HK-2 (cell line): ENCODE measurements at regions not wholly inside any gene's neighbourhood (a gene's known extent, or its start where the extent isn't known, plus 50 kb on each side); places are given as distances from the start of the nearest gene placed in this dataset.
"Not testable (repeated sequence)": the region's sequence is repeated elsewhere in the genome, so short reads cannot be mapped to it uniquely, and the experiment has no call there.

Source experiments
- DNase-seq: peaks from one replicate; pipeline ENCODE4 v3.0.0-alpha.2; 2018; ENCODE audit not compliant: unreplicated experiment

DNA sequence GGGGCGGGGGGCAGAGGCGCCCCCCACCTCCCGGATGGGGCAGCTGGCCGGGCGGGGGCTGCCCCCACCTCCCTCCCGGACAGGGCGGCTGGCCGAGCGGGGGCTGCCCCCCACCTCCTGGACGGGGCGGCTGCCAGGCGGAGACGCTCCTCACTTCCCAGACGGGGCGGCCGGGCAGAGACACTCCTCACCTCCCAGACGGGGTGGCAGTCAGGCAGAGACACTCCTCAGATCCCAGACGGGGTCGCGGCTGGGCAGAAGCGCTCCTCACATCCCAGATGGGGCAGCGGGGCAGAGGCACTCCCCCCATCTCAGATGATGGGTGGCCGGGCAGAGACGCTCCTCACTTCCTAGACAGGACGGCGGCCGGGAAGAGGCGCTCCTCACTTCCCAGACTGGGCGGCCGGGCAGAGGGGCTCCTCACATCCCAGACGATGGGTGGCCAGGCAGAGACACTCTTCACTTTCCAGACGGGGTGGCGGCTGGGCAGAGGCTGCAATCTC lies 240.1 kb downstream of the NPIPA7 start:
- not testable (repeated sequence) for DNase-seq

DNA sequence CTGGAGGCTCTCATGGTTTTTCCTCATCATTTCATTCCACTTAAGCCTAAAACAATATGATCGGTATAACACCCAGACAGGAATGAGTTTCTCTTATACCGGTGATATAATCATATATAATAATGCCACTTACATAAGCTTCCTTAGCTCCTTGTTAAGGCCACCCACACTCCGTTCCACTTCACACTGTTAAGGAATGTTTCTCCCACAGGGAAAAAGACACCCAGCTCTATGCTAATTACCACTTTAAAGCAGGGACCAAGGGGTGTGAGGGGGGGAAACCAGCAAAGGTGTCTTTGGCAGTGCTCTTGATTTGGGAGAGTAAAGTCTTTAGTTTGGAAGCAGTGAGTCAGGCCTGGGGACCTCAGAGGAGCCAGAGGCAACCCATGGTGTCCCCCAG lies 245.4 kb downstream of the NPIPA7 start:
- DNase-seq, result not testable (repeated sequence)

DNA sequence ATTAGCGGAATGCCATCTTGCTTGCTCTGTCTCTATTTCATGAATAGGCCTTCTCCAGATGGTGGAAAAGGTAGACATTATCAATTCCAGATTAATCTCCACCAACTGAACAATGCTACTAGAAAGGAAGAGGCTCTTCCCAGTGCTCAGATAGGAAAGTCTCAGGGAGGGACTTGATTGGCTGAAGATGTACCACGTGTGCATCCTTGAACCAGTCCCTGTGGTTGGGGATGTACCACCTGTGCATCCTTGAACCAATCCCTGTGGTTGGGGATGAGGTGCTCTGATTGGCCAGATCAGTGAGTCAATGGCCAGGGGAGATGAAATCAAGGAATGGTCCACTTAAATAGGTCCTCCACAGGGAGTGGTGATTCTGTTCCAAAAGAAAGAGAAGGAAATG lies 246.2 kb downstream of the NPIPA7 start:
- DNase-seq, result not testable (repeated sequence)

DNA sequence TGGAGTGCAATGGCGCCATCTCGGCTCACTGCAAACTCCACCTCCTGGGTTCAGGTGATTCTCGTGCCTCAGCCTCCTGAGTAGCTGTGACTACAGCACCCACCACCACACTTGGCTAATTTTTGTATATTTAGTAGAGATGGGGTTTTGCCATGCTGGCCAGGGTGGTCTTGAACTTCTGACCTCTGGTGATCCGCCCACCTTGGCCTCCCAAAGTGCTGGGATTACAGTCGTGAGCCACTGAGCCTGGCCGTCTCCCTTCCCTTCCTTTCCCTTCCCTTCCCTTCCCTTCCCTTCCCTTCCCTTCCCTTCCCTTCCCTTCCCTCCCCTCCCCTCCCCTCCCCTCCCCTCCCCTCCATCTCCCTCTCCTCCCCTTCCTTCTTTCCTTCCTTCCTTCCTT lies 248.9 kb downstream of the NPIPA7 start:
- not testable (repeated sequence) for DNase-seq

DNA sequence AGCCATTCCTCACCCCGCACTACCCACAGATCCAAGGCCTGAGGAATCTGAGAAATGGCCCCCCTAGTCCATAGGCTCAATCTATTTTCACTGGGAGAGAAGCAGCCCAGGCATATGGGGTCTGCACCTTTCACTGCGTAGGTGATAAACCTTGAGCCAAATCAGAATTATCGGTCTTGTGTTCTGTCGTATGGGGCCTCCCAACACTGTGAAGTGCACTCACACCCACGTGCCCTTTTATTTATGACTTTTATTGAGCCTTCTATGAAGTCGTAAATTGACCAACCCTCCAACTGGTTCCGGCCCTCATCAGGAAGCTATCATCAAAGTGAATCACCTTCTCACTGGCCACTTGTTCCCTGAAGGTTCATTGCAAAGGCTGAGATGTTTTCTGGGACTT lies 259.3 kb downstream of the NPIPA7 start:
- DNase-seq, result not testable (repeated sequence)

DNA sequence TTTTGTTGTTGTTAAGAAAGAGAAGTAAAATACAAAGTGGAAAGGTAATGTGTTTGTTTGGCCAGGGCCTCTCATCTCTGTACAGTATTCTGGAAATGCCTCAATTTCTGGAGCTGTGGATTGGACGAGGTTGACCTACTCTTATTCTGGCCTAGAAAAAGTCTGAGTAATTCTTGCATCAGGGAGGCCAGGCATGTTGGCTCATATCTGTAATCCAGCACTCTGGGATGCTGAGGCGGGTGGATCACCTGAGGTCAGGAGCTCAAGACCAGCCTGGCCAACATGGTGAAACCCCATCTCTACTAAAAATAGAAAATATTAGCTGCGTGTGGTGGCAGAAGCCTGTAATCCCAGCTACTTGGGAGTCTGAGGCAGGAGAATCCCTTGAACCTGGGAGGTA lies 259.8 kb downstream of the NPIPA7 start:
- not testable (repeated sequence) for DNase-seq

DNA sequence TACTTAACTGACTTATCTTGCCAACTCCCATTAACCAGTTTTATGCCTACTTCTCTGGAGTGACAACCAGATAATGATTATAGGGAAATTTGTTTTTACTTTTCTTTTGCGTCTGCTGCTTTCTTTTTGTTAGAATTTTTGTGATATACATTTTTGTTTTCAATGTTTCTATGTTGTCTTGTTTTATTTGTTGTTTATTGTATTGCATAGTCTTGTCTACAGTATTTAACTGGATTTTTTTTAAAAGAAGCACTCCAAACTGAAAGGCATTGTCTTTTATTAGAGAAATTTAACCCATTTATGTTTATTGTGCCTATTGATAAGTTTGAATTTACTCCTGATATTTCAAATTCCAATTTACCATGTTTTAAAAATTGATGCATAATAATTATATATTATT lies 264.9 kb downstream of the NPIPA7 start:
- not testable (repeated sequence) for DNase-seq

DNA sequence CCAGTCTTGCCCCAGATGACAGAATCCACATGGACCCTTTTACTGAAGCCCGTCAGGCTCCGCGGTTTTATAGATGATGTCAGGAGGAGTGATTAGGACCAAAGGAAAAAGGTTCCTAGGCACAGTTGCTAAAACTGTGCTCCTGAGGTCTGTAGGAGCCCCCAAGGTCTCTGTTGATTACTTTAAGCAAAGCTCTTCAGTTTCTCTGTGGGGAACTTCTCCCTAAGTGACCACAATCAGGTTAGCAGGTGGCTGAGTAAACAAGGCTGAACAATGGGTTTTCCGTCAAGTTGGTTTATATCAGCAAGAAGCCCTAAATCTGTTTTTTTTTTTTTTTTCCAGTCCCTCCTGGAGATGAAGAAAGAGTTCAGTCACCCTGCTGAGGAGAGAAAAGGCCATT lies 269.1 kb downstream of the NPIPA7 start:
- DNase-seq, result not testable (repeated sequence)

DNA sequence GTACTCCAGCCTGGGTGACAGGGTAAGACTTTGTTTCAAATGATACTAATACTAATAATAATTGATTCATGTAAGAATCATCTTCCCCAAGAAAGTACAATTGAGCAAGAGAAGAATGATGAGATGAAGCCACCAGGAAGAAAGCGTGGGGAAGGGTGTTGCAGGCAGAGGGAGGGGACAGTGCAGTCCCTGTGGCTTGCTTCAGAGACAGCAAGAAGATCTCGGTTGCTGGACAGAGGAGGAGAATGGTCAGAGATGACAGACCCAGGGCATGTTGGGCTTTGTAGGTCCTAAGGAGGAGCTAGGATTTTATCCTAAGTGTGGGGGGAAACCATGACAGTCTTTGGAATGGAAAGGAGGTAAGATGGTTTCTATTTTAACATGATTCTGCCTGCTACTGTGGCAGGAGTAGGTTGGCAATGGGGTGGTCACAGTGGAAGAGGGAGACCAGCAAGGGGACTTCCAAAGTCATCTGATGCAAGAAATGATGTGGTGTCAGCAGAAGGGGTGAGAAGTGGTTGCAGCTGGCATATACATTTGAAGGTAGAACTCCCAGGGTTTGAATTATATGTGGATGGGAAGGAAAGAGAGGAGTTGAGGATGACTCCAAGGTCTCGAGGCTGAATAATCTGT lies 293.4 kb downstream of the NPIPA7 start:
- not testable (repeated sequence) for DNase-seq

DNA sequence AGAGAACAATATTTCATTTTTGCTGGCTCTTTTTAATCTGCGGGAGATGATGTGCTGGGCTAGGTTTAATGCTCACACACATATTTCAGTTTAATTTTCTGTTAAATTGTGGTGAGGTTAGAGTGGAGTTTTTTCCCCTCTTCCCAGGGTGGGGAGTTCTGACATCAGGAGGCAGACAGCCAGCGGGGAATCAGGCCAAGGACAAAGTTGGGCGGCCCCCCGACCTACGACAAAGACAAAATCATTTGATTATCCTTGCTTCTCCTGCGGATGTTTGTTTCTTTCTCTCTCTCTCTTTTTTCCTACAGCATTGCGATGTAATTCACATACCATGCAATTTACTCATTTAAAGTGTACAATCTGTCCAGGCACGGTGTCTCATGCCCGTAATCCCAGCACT lies 295.9 kb downstream of the NPIPA7 start:
- not testable (repeated sequence) for DNase-seq

DNA sequence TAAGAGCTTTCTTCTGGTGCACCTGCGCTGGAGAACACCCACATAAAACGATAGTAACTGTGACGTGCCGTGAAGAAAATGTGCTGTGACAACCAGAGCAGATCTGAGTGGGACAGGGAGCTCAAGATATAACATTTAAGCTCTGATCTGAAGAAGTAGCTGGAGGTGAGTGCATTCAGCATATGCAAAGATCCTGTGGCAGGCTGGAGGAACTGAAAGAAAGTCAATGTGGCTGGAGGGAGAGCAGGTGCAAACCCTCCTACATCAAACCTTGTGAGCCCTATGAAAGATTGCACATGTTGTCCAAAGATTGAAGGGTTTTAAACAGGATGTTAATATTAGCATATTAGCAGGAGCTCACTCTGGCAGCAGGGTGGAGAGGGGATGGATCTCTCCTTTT lies 342.9 kb downstream of the NPIPA7 start:
- not testable (repeated sequence) for DNase-seq

DNA sequence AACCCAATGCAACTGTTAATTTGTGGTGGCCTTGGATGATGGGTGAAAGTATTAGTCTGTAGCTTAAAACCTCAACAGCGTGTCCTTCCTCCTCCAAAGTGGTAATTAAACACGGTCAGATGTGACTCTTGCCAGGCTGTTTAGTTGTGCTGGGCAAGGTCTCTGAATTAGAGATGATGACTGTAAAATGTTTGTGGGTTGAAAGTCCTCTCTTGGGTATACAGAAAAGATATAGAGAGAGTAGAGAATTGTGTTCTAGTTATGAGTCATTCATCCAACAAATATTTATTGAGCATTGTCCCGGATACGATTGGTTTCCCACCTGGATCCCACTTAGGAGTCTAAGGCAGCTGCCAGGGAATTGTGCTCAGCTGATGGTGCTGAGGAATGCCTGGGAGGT lies 343.7 kb downstream of the NPIPA7 start:
- DNase-seq, result not testable (repeated sequence)

DNA sequence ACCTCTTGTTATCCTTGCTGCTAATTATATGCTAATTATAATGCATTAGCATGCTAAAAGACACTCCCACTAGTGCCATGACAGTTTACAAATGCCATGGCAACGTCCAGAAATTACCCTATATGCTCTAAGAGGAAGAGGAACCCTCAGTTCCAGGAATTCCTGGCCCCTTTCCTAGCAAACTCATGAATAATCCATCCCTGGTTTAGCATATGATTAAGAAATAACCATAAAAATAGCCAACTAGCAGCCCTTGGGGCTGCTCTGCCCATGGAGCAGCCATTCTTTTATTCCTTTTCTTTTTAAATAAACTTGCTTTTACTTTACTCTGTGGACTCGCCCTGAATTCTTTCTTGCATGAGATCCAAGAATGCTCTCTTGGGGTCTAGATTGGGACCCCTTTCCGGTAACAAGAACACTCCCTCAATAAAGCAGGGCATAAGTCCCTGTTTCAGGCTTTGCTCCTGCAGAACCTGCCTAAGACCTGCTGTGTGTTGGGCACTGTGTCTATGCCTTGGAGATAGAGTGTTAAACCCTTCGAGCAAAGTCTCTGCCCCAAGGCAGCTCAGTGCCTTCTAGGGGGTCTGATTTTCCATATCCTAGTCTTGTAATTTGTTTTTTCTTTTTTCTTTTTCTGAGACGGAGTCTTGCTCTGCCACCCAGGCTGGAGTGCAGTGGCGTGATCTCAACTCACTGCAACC lies 345.0 kb downstream of the NPIPA7 start:
- not testable (repeated sequence) for DNase-seq

DNA sequence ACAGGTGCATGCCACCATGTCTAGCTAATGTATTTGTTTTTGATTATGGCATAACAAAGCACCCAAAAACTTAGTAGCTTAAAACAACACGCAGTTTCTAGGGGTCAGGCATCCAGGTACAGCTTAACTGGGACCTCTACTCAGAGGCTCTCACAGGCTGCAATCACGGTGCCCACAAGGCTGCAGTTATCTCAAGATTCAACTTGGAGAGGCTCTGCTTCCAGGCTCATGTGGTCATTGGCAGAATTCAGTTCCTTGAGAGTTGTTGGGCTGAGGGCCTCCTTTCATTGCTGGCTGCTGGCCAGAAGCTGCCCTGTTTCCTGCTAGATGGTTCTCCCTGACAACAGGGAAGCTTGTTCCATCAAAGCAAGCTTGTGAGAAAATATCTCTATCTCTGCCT lies 348.1 kb downstream of the NPIPA7 start:
- not testable (repeated sequence) for DNase-seq

DNA sequence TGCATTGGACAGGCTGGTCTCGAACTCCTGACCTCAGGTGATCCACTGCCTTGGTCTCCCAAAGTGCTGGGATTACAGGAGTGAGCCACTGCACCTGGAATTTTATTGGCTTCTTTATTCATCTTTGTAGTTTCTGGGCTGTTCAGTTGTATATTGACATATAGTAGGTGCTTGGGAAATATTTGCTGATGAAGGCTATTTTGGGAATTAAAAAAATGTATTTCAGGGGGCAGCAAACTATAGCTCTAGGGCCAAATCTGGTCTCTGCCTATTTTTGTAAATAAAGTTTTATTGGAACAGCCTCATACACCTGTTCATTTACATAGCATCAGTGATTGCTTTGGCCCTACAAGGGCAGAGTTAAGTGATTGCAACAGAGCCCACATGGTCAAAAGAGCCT lies 363.6 kb downstream of the NPIPA7 start:
- not testable (repeated sequence) for DNase-seq

DNA sequence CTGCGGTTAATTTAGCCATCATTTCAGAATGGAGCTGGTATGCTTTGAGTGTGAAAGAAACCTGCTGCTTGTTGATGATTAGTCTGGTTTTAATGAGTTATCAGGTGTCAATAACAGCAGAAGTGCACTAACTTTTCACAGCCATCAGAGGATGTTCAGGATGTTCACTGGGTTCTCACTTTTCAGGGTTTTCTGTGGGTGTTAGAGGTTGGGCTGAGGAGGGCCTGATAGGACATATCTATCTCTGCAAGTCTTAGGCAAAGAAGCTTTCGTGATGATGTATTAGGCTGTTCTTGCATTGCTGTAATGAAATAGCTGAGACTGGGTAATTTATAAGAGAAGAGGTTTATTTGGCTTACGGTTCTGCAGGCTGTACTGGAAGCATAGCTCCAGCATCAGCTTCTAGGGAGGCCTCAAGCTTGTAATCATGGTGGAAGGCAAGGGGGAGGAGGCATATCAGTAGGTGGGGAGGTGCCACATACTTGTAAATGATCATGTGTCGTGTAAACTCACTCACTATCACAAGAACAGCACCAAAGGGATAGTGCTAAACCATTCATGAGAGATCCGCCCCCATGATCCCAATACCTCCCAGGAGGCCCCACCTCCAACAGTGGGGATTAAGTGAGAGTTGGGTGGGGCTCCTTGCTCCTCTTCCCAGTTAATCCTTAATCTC lies 376.2 kb downstream of the NPIPA7 start:
- not testable (repeated sequence) for DNase-seq

DNA sequence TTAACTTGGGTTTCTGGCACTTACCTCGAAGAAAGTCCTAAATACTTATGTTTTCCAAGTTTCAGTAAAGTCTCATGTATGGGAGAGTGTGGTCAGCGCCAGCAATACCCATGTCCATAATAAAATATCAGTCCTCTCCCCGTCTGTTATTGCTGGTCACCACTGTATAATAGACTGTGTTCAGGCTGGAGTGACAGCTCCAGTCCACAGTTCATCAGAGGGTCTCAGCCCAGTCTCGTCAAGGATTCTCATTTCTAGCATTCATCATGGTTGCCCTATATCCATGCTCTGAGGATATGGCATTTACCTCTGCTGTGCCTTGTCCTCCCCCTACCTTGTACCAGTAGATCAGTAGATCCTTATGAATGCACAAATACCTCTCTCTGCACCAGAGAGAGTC lies 384.5 kb downstream of the NPIPA7 start:
- DNase-seq, result no peak

DNA sequence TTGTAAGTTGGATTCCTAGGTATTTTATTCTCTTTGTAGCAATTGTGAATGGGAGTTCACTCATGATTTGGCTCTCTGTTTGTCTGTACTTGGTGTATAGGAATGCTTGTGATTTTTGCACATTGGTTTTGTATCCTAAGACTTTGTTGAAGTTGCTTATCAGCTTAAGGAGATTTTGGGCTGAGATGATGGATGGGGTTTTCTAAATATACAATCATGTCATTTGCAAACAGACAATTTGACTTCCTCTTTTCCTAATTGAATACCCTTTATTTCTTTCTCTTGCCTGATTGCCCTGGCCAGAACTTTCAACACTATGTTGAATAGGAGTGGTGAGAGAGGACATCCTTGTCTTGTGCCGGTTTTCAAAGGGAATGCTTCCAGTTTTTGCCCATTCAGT lies 391.8 kb downstream of the NPIPA7 start:
- DNase-seq, result not testable (repeated sequence)

DNA sequence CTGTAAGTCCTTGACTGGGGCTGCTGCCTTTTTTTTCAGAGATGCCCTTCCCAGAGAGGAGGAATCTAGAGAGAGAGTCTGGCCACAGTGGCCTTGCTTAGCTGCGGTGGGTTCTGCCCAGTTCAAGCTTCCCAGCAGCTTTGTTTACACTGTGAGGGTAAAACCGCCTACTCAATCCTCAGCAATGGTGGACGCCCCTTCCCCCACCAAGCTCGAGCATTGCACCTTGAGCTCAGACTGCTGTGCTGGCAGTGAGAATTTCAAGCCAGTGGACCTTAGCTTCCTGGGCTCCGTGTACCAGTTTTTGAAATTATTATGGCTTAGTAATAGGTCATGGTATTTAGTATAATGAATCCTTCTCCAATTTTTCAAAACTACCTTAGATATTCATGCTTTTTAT lies 395.4 kb downstream of the NPIPA7 start:
- DNase-seq, result no peak

DNA sequence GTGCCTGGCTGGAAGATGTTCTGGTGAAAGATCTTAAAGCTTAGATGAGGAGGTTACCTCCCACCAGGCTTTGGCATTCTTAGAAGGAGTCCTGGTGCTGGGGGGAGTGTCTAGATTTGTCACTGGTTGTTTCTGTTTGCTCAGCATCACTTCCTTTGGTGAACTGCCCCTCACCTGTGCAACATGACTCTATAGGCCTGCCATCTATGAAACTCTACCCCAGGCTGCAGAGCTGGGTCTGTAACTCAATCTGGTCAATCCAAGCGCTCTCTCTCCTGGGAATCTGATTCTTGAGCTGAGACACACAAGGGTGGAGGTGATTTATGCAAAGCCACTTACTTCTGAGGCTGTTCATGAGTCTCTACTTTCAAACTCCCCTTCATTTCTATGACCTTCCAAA lies 399.4 kb downstream of the NPIPA7 start:
- no peak for DNase-seq

DNA sequence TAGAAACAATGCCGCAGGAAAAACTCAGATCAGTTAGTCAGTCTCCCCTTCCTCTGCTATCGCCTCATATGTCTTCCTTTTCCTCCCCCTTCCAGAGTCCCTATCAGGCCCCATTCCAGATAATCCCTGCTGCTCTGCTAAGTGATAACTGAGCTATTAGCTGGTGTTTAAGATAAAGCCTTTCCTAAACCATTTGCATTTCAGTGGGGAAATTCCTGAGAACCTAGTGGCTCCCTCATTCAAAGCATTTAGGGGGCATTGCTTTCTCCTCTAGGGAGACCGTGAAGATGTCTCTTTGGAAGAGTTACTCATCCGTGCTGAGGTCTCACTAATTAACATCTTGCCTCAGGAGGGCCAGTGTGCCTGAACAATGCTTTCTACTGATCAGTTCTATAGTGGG lies 401.6 kb downstream of the NPIPA7 start:
- no peak for DNase-seq

DNA sequence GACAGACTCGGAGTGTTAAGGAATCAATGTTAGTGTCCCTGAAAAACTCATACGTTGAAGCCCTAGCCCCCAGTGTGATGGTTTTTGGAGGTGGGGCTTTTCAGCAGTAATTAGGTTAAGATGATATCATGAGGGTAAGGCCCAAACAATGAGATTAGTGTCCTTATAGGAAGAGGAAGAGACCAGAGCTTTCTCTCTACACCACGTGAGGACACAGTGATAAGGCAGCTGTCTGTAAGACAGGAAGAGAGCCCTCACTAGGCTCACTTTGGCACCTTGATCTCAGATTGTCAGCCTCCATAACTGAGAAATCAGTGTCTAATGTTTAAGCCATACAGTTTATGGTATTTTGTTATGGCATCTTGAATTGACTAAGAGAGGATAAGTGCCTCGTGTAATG lies 403.2 kb downstream of the NPIPA7 start:
- no peak for DNase-seq

DNA sequence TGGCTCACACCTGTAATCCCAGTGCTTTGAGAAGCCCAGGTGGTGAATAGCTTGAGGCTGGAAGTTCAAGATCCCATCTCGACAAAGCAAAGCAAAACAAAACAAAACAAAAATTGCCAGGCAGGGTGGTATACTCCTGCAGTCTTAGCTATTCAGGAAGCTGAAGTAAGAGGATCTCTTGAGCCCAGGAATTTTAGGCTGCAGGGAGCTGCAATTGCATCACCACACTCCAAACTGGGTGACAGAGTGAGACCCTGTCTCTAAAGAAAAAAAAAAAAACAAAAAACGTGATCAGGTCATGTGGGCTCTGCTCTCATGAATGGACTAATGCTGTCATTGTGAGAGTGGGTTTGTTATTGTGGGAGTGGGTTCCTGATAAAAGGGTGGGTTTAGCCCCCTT lies 409.1 kb downstream of the NPIPA7 start:
- no peak for DNase-seq
